Neural progenitor cell (in vitro differentiated cells): ENCODE measurements at regions not wholly inside any gene's neighbourhood (a gene's known extent, or its start where the extent isn't known, plus 50 kb on each side); places are given as distances from the start of the nearest gene placed in this dataset.

ENCODE experiments used
- CTCF ChIP-seq: fragments of 200-600 bp; sonication (generic); IDR thresholded peaks from 2 replicates; pipeline ENCODE4 v1.5.1; 2017; ENCODE audit warnings: antibody characterized with exemption, mild to moderate bottlenecking
- EZH2phosphoT487 ChIP-seq: fragments of 200-600 bp; sonication (generic); IDR thresholded peaks from 2 replicates; pipeline ENCODE4 v1.6.1; 2017; ENCODE audit warnings: antibody characterized with exemption

GRCh38 chr2:883803-884748 is 66.6 kb upstream of the SNTG2 start:
- TF ChIP-seq CTCF: no peak
- no peak for TF ChIP-seq EZH2phosphoT487
